ENCODE measurements at regions not wholly inside any gene's neighbourhood (a gene's known extent, or its start where the extent isn't known, plus 50 kb on each side); places are given as distances from the start of the nearest gene placed in this dataset.

DNA sequence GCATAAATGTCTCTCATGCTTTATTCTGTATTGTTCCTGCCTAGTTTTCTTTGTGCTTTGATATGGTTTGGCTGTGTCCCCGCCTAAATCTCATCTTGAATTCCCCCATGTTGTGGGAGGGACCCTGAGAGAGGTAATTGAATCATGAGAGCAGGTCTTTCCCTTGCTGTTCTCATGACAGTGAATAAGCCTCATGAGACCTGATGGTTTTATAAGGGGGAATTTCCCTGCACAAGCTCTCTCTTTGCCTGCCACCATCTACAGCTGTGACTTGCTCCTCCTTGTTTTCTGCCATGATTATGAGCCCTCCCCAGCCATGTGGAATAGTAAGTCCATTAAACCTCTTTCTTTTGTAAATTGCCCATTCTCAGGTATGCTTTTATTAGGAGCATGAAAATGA is 1596.6 kb downstream of the SI start:
- TF ChIP-seq, protein P1, sequence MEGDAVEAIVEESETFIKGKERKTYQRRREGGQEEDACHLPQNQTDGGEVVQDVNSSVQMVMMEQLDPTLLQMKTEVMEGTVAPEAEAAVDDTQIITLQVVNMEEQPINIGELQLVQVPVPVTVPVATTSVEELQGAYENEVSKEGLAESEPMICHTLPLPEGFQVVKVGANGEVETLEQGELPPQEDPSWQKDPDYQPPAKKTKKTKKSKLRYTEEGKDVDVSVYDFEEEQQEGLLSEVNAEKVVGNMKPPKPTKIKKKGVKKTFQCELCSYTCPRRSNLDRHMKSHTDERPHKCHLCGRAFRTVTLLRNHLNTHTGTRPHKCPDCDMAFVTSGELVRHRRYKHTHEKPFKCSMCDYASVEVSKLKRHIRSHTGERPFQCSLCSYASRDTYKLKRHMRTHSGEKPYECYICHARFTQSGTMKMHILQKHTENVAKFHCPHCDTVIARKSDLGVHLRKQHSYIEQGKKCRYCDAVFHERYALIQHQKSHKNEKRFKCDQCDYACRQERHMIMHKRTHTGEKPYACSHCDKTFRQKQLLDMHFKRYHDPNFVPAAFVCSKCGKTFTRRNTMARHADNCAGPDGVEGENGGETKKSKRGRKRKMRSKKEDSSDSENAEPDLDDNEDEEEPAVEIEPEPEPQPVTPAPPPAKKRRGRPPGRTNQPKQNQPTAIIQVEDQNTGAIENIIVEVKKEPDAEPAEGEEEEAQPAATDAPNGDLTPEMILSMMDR (IDR thresholded peaks at IDR 0.05; ENCODE audit: extremely low read depth, insufficient read depth, missing control alignments), result no peak
- no peak for DNase-seq (ENCODE audit: low spot score)
- in situ Hi-C loops (cut with MboI; ENCODE audit: low pct_unique_long_range_greater_than_20kb, low sequenced_read_pairs, unreplicated experiment), result no loop called here

DNA sequence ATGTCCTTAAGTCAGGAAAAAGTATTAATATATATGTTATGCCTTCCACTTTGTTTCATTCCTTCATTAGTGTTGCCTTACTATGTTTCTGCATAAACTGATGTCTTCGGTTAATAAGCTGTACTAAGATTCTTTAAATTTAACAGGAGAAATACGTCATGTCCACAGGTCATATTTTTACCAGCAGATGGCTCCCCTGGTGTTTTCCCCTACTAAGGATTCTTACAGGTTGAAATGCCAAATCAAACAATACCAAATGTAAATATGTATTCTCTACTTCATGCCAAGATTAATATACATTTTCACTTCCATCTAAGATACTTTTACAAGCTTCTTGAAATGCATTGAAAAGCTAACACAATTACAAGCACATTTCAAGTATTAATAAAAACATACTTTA is 1602.1 kb downstream of the SI start:
- no peak for DNase-seq (ENCODE audit: low spot score)
- TF ChIP-seq, protein P1 (IDR thresholded peaks at IDR 0.05; ENCODE audit: extremely low read depth, insufficient read depth, missing control alignments), result no peak
- in situ Hi-C loops (cut with MboI; ENCODE audit: low pct_unique_long_range_greater_than_20kb, low sequenced_read_pairs, unreplicated experiment), result no loop called here

DNA sequence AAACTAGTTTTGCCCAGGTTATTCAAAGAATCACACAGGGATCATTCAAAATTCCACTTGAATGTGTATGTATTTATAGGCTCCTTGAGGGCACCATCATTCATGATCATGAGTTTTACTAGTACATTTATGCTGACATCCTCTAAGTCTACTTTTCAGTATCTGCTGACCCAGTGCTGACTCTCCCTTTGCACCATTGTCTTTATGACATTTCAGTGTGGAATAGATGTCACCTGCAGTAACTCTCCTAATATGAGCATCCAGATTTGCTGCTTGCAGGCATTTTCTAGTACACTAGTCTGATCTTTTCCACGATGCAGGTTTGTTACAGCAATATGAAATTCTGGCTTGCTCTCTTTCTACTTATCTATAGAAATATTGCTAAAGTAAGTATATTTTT is 1603.5 kb downstream of the SI start:
- TF ChIP-seq, protein P1 (IDR thresholded peaks at IDR 0.05; ENCODE audit: extremely low read depth, insufficient read depth, missing control alignments), result no peak
- DNase-seq (ENCODE audit: low spot score), result no peak
- in situ Hi-C loops (cut with MboI; ENCODE audit: low pct_unique_long_range_greater_than_20kb, low sequenced_read_pairs, unreplicated experiment), result no loop called here

DNA sequence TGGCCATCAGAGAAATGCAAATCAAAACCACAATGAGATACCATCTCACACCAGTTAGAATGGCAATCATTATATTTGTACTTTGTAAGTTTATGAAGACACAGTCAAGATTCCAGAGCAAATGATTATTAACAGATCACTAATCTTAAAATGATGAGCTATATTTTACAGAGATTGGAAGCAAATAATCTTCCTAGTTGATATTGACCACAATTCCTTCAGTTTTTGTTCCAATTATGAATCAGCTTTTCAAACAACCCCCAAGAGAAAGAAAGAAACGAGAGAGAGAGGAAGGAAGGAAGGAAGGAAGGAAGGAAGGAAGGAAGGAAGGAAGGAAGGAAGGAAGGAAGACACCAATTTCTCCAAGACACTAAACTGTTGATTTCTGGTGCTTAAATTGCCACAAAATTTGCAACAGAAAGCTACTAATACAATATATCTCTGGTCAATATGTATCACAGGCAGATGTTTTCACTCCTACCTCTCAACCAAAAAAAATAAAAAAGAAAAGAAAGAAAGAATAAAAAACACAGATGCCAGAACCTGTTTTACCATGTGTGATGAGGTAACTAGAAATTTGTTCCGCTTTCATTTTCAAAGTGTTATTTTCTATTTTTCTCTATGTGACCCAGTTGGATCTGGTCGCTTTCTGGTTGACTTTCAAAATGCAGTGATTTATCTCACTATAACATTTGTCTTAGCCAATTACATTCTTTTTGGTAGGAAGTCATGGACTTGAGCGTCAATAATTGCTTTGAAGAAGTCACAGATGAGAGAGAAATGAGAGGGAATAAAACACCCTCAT is 1609.6 kb downstream of the SI start:
- no peak for DNase-seq (ENCODE audit: low spot score)
- TF ChIP-seq, protein P1 (IDR thresholded peaks at IDR 0.05; ENCODE audit: extremely low read depth, insufficient read depth, missing control alignments), result no peak
- in situ Hi-C loops (cut with MboI; ENCODE audit: low pct_unique_long_range_greater_than_20kb, low sequenced_read_pairs, unreplicated experiment), result no loop called here

DNA sequence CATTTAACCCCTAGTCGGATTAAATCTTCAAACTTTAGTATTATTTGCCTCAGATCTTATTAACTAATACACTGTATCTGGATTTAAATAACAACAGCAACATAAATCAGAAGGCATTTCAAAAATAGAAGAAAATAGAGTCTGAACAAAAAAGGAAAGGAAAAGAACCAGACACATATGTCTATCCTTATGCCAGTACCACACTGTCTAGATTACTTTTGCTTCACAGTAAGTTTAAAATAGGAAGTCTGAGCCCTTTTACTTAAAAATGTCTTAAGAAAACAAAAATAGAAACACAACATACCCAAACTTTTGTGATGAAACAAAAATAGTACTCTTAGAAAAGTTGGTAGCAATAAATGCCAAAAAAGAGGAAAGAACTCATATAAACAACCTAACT is 1615.8 kb downstream of the SI start:
- DNase-seq (ENCODE audit: low spot score), result no peak
- TF ChIP-seq, protein P1 (IDR thresholded peaks at IDR 0.05; ENCODE audit: extremely low read depth, insufficient read depth, missing control alignments), result no peak
- in situ Hi-C loops (cut with MboI; ENCODE audit: low pct_unique_long_range_greater_than_20kb, low sequenced_read_pairs, unreplicated experiment), result no loop called here

DNA sequence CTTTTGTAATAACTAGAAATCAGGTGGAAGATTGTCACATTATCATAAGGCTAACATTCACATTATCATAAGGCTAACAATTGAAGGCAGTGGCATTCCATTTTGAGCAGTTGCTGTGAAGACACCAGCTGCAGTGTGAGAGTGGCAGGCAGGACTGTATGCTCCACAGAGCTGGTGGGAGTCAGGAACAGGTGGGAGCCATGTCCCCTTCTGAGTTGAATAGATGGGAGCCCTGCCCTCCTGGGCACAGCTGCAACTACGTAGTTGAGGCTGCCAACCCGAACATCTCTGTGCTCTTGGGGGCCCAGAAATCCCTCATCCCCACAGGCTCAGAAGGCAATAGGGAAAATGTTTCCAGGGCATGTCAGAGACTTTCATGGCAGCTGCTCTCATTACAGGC is 1627.6 kb downstream of the SI start:
- in situ Hi-C loops (cut with MboI; ENCODE audit: low pct_unique_long_range_greater_than_20kb, low sequenced_read_pairs, unreplicated experiment), result no loop called here
- TF ChIP-seq, protein P1 (IDR thresholded peaks at IDR 0.05; ENCODE audit: extremely low read depth, insufficient read depth, missing control alignments), result no peak
- DNase-seq (ENCODE audit: low spot score), result no peak

All from GM13977 (cell line).